Retinal pigment epithelial cell (primary cell): ENCODE measurements at regions not wholly inside any gene's neighbourhood (a gene's known extent, or its start where the extent isn't known, plus 50 kb on each side); places are given as distances from the start of the nearest gene placed in this dataset.

Experiments used
- DNase-seq: peaks from one replicate; pipeline ENCODE4 v3.0.0-alpha.2; 2010; ENCODE audit warnings: low read depth
- H3K4me3 ChIP-seq: 2 replicates; pipeline ENCODE4 v1.5.1; 2011; ENCODE audit warnings: mild to moderate bottlenecking, low read length, control low read depth, moderate library complexity
- TF ChIP-seq, protein P1 (sequence below): conservative IDR thresholded peaks from 2 replicates; pipeline ENCODE4 v1.5.1; 2011; ENCODE audit warnings: low read depth, low read length, control low read depth, inconsistent platforms

DNA sequence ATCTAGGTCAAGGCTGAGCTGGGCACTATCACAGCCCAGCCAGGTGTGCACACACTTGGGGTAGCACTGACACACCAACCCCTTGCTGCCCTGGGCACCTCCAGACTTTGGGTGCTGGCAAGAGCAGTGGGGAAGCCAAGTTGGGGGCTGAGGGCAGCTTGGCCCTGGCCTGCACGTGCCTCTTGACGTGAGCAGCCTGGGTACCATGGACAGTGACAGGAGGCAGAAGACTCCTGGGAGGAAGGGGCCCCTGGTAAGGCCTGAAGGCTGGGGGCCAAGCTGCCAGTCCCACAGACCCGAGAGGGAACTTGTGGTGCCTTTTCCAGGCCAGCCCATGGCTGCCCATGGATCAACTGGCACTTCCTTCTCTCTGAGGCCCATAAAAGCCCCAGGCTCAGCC lies 124.1 kb upstream of the SFSWAP start:
- TF ChIP-seq, protein P1, sequence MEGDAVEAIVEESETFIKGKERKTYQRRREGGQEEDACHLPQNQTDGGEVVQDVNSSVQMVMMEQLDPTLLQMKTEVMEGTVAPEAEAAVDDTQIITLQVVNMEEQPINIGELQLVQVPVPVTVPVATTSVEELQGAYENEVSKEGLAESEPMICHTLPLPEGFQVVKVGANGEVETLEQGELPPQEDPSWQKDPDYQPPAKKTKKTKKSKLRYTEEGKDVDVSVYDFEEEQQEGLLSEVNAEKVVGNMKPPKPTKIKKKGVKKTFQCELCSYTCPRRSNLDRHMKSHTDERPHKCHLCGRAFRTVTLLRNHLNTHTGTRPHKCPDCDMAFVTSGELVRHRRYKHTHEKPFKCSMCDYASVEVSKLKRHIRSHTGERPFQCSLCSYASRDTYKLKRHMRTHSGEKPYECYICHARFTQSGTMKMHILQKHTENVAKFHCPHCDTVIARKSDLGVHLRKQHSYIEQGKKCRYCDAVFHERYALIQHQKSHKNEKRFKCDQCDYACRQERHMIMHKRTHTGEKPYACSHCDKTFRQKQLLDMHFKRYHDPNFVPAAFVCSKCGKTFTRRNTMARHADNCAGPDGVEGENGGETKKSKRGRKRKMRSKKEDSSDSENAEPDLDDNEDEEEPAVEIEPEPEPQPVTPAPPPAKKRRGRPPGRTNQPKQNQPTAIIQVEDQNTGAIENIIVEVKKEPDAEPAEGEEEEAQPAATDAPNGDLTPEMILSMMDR = no peak
- DNase-seq = no peak

DNA sequence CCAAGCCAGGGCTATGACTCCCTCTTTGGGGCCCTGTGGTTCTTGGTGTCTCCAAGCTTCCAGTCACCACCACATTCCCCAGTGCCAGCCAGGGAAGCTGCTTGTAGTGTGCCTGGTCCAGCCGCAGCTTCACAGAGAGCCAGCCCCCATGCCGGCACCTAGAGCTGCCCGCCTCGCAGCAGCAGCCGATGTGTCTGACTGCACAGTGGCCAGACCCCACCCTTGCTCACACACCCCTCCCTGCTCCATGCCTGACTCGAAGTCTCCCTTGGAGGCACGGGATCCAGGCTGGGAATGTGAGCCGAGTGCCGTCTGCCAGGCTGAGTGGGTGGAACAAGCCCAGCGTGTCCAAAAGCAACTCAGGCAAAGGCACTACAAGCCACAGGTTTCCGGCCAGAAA lies 123.3 kb upstream of the SFSWAP start:
- no peak for DNase-seq
- TF ChIP-seq, protein P1 = no peak
- no peak overlapping the region for H3K4me3 ChIP-seq

More for the DNA sequence above, 124.1 kb upstream of the SFSWAP start:
- no peak overlapping the region for H3K4me3 ChIP-seq

DNA sequence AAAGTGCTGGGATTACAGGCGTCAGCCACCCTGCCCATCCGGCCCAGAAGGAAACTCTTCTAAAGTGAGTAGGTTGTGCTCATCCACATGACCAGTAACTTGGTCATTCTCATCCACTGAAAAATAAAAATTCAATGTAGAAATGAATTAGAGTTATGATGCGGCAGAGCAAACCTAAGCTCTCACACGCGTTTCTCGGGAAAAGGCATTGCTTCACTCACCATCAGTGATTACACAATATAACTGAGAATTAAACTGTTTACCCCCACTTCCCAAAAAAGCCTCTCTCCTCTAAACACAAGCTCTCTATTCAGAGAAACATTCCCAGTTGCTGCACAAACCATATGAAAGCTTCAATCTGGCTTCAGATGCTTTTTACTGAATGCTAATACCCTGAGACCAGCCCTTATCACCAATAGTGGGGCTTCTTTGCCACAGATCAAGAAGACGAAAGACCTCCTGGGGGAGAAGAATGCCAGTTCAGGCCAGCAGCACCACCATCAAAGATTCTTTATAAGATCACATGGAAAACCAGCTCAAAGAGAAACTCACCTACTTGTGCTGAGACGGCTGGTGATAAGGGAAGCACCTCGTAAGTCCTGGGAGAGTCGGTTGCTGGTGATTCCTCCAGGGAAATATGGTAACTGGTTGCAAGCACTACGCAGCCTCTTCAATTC lies 121.5 kb upstream of the SFSWAP start:
- no peak for DNase-seq
- TF ChIP-seq, protein P1 = no peak

DNA sequence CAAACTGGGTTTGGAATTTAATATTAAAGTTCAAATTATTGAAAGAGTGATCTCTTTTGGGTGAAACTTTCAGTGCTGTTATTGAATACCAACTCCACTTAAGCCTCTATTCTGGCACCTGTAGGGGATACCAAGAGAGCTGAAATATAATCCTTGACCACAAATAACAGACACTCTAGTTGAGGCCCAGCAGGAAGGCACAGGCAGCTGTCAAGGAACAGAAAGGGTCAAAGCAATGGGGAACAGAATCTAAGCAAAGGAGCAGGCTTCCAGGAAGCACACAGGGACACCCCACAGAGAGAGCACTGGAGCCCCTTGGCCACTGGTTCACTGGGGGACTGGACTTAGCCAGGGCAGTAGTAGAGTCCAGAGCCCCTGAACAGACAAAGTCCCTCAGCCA lies 120.9 kb upstream of the SFSWAP start:
- no peak for DNase-seq
- H3K4me3 ChIP-seq = no peak overlapping the region
- TF ChIP-seq, protein P1 = no peak

More for the DNA sequence above, 121.5 kb upstream of the SFSWAP start:
- no peak overlapping the region for H3K4me3 ChIP-seq

DNA sequence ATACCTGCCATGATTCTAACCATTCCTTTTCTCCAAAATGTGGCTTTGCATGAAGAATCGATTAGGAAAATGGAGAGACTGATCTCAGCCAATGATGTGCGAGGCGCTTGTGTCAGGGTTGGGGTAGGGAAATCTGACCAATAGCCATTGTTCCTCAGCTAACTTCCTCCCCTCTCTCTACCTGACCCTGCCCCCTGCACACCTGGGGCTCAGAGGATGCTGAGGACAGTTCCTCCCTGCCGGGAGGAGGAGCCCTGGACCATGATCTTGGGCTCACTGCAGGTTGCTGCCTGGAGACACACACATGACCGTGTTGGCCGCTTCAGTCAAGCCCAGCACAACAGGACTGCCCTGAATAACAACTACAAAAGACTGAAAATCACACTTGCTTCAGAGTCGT lies 119.8 kb upstream of the SFSWAP start:
- TF ChIP-seq, protein P1 = no peak
- H3K4me3 ChIP-seq = no peak overlapping the region
- no peak for DNase-seq

DNA sequence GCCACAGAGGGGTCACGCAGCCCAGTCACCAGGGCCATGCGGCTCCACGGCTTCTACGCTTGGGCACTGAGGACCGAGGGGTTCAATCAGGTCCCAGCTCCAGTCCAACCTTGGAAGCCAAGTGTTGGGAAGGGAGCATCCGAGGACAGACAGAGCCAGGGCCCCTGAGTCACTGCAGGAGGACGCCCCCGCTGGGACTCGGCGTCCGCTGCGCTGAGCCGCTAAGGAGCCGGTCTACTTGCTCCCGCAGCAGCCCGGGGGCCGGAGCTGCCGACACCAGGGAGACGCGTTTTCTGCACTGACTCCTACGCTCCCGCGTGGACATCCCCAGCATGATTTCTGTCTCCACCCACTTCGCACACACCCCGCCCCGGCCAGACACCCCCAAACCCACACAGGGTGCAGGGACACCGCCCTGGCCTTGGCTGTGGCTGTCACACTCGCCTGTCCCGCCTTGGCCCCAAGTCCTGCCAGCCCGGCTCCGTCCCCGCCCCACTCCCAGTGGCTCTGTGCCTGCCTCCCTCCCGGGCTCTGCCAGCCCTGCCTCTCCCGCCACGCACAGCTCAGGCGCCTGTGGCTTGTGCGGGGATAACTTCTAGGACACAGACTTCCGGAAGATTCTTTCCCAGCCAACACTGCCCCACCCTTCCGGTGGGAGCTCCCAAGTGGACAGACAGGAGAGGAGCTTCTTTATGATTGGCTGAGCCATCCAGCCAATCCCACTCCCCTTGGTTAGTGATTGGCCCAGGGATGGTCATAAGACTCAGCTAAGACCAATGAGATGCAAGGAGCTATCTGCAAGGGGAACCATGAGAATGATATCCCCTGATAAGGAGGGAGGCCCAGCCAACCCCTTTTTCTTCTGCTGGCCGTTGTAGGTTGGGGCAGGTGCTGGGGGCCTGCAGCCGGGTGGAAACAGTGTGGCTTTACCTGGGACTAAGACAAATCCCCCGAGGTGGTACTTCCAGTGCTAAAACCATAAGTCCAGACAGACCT lies 118.9 kb upstream of the SFSWAP start:
- no peak overlapping the region for H3K4me3 ChIP-seq
- TF ChIP-seq, protein P1 = no peak
- DNase-seq = no peak
